MCF 10A (cell line): ENCODE measurements at regions not wholly inside any gene's neighbourhood (a gene's known extent, or its start where the extent isn't known, plus 50 kb on each side); places are given as distances from the start of the nearest gene placed in this dataset.

ENCODE experiments used
- BruUV-seq: library from RNA; stranded (reverse); fragments of 400-500 nt; replicated peaks from 2 replicates; lab custom pipeline; 2021; lab: Mats Ljungman, UMichigan
- CTCF ChIA-PET: fragments of 300-600 bp; sonication (Branson Sonifier 250); formaldehyde crosslinking; extraction: SDS; loops from one replicate; lab custom pipeline; 2021; ENCODE audit warnings: antibody characterized with exemption, inconsistent platforms; lab: Yijun Ruan, JAX
- POLR2A ChIA-PET: fragments of 300-600, 350-650 bp; sonication (Branson Sonifier 250); formaldehyde crosslinking; extraction: SDS; loops from one replicate; lab custom pipeline; 2020; ENCODE audit warnings: antibody characterized with exemption, inconsistent platforms; lab: Yijun Ruan, JAX
- DNase-seq: peaks from one replicate; pipeline ENCODE4 v3.0.0-alpha.2; 2018; ENCODE audit not compliant: unreplicated experiment
- H3K27ac Mint-ChIP-seq: one replicate; pipeline ENCODE4 v1.8.0; 2022; ENCODE audit warnings: mild to moderate bottlenecking, low read depth, mixed read lengths; ENCODE audit not compliant: unreplicated experiment
- H3K27me3 Mint-ChIP-seq: one replicate; pipeline ENCODE4 v1.8.0; 2022; ENCODE audit warnings: mixed read lengths; ENCODE audit not compliant: insufficient read depth, unreplicated experiment
- H3K36me3 Mint-ChIP-seq: one replicate; pipeline ENCODE4 v1.8.0; 2022; ENCODE audit warnings: mild to moderate bottlenecking, moderate library complexity, mixed read lengths; ENCODE audit not compliant: insufficient read depth, unreplicated experiment
- H3K4me1 Mint-ChIP-seq: one replicate; pipeline ENCODE4 v1.8.0; 2022; ENCODE audit warnings: mixed read lengths; ENCODE audit not compliant: insufficient read depth, unreplicated experiment
- H3K4me3 Mint-ChIP-seq: one replicate; pipeline ENCODE4 v1.8.0; 2022; ENCODE audit warnings: mild to moderate bottlenecking, moderate library complexity, mixed read lengths; ENCODE audit not compliant: unreplicated experiment
- H3K9me3 Mint-ChIP-seq: one replicate; pipeline ENCODE4 v1.8.0; 2022; ENCODE audit warnings: mixed read lengths; ENCODE audit not compliant: unreplicated experiment
- intact Hi-C: fragments of 100-400 bp; cut with micrococcal nuclease; formaldehyde crosslinking; loops from 2 replicates; pipeline ENCODE4 v1.14.1; 2022
- TF ChIP-seq, protein P1 (sequence below): fragments of 200-600 bp; IDR thresholded peaks from one replicate; pipeline ENCODE4 v1.8.0; 2022; ENCODE audit warnings: antibody characterized with exemption, mild to moderate bottlenecking; ENCODE audit not compliant: unreplicated experiment

DNA sequence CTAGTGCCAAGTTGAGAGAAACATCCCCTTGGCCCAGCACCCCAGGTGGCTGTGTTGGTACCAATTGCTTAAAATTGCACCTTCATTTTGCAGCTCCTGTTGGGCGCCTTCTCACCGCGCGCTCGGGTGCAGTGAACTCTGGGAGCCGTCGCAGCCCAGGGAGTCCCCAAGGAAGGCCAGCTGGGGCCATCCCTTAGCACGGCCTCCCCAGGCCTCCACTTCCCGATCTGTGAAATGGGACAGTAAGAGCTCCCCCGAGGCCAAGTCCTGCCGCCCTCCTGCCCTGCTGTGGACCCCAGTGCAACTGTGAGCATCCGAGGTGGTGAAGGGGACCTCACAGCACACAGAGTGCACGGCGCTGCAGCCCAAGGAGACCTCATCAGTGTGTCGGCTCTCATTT lies 1234.1 kb downstream of the BRD1 start:
- Mint-ChIP-seq H3K4me1 (no peaks in the 10 kb centered on the region), H3K4me3 (no peak overlapping the region), H3K36me3 (no peaks in the 10 kb centered on the region), H3K9me3 (peaks cover 8% of the 10 kb centered on the region), H3K27ac (no peak overlapping the region), H3K27me3 (no peaks in the 10 kb centered on the region)
- intact Hi-C loops = no loop called here
- POLR2A ChIA-PET = no interaction called here
- BruUV-seq = no TSS peak
- TF ChIP-seq, protein P1, sequence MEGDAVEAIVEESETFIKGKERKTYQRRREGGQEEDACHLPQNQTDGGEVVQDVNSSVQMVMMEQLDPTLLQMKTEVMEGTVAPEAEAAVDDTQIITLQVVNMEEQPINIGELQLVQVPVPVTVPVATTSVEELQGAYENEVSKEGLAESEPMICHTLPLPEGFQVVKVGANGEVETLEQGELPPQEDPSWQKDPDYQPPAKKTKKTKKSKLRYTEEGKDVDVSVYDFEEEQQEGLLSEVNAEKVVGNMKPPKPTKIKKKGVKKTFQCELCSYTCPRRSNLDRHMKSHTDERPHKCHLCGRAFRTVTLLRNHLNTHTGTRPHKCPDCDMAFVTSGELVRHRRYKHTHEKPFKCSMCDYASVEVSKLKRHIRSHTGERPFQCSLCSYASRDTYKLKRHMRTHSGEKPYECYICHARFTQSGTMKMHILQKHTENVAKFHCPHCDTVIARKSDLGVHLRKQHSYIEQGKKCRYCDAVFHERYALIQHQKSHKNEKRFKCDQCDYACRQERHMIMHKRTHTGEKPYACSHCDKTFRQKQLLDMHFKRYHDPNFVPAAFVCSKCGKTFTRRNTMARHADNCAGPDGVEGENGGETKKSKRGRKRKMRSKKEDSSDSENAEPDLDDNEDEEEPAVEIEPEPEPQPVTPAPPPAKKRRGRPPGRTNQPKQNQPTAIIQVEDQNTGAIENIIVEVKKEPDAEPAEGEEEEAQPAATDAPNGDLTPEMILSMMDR = no peak
- no peak for DNase-seq
- CTCF ChIA-PET = no interaction called here

DNA sequence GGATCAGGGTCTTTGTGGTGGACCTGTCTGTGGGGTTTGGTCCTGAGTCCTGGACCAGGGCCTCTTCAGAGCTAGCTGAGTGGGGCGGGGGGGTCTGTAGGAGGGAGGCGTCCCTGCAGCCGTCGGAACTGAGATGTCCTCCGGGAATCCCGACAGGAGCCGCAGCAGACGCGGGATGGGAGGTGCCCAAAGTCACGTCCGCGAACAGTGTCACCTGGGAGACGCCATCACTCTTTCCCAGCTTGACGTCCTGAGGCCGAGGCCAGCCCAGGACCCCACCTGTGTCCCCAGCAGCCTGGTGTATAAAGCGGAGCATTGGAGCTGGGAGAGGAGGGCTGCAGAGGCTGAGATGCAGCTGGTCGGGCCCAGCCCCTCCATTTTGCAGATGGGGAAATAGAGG lies 1234.7 kb downstream of the BRD1 start:
- Mint-ChIP-seq H3K4me1 (no peaks in the 10 kb centered on the region), H3K4me3 (no peak overlapping the region), H3K36me3 (no peaks in the 10 kb centered on the region), H3K27me3 (no peaks in the 10 kb centered on the region), H3K27ac (no peak overlapping the region), H3K9me3 (peaks cover 7% of the 10 kb centered on the region)
- intact Hi-C loops = no loop called here
- POLR2A ChIA-PET = no interaction called here
- no peak for DNase-seq
- BruUV-seq = no TSS peak
- TF ChIP-seq, protein P1 = no peak
- CTCF ChIA-PET = no interaction called here

DNA sequence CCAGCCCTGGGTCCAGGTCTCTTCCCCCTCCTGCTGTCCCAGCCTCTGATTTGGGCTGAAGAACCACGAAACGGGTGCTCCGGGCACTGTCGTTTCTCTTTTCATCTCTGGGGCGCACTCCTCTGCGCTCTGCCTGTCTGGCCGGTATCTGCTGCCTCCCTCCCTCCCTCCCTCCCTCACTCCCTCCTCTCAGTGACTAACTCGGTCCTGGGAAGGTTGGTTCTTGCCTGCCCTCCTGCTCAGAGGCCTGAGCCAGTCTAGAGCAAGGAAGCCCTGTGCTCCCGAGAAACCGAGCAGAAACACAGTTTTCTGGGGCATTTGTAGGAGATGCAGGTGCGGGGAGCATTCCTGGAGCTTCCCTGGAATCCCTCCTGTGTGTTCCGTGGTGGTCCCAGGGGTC lies 1235.2 kb downstream of the BRD1 start:
- H3K4me3 Mint-ChIP-seq = no peak overlapping the region
- ChIA-PET POLR2A (no interaction called here), CTCF (no interaction called here)
- no peaks in the 10 kb centered on the region for H3K36me3 Mint-ChIP-seq
- no peaks in the 10 kb centered on the region for H3K27me3 Mint-ChIP-seq
- intact Hi-C loops = no loop called here
- no peaks in the 10 kb centered on the region for H3K4me1 Mint-ChIP-seq
- H3K9me3 Mint-ChIP-seq = peaks cover 3% of the 10 kb centered on the region
- TF ChIP-seq, protein P1 = no peak
- DNase-seq = no peak
- no TSS peak for BruUV-seq
- H3K27ac Mint-ChIP-seq = no peak overlapping the region

DNA sequence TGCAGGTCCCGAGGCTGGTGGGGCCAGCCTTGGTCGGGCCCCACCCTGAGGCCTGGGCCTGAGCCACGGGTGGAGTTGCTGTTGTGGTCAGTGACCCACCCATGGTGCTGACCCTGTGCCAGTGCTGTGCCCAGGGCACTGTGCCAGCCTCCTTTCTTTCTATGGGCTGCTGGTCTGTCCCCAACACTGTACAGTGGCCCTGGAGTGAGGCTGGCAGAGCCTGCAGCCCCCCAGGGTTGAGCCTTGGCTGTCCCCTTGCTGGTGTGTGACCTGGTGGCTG lies 1235.7 kb downstream of the BRD1 start:
- Mint-ChIP-seq H3K4me3 (no peak overlapping the region), H3K27me3 (no peaks in the 10 kb centered on the region), H3K27ac (no peak overlapping the region), H3K9me3 (no peaks in the 10 kb centered on the region), H3K4me1 (no peaks in the 10 kb centered on the region), H3K36me3 (no peaks in the 10 kb centered on the region)
- BruUV-seq = no TSS peak
- DNase-seq = no peak
- TF ChIP-seq, protein P1 = no peak
- intact Hi-C loops = no loop called here
- POLR2A ChIA-PET = no interaction called here
- CTCF ChIA-PET = no interaction called here
